Esophagus squamous epithelium (tissue), 5 donors: ENCODE measurements at regions not wholly inside any gene's neighbourhood (a gene's known extent, or its start where the extent isn't known, plus 50 kb on each side); places are given as distances from the start of the nearest gene placed in this dataset.

Source experiments
- DNase-seq: peaks from one replicate; lab custom pipeline; 2025; lab: John Stamatoyannopoulos, UW
- H3K27ac ChIP-seq, 4 donors: fragments of 200-600 bp; sonication (generic); one replicate each; pipeline ENCODE4 v1.5.1; 2016 to 2019; ENCODE audit warnings: mild to moderate bottlenecking in 1 of 4
- H3K27me3 ChIP-seq, 4 donors: fragments of 200-600 bp; sonication (generic); 1 replicate in 3 of 4; 2 replicates in 1 of 4; pipeline versions ENCODE4 v1.5.1 to v1.6.0; 2017 to 2021; ENCODE audit warnings: antibody characterized with exemption in 1 of 4
- H3K36me3 ChIP-seq, 3 donors: fragments of 200-600 bp; sonication (generic); one replicate each; pipeline ENCODE4 v1.5.1; 2016 to 2019
- H3K4me1 ChIP-seq, 3 donors: fragments of 200-600 bp; sonication (generic); one replicate each; pipeline ENCODE4 v1.5.1; 2017 to 2019
- H3K4me3 ChIP-seq, 4 donors: fragments of 200-600 bp; sonication (generic); 1 replicate in 3 of 4; 2 replicates in 1 of 4; pipeline ENCODE4 v1.5.1; 2016 to 2019; ENCODE audit warnings: mild to moderate bottlenecking in 2 of 4, moderate library complexity in 1 of 4
- H3K9me3 ChIP-seq, 3 donors: fragments of 200-600 bp; sonication (generic); one replicate each; pipeline ENCODE4 v1.5.1; 2016 to 2019
- CTCF ChIP-seq, 6 experiments: fragments of 450-650 bp in 4 of 6; fragments of 200-600 bp in 2 of 6; sonication (generic) in 2 of 6; IDR thresholded peaks; one replicate each; pipeline ENCODE4 v1.5.1; 2016 to 2019; ENCODE audit warnings: antibody characterized with exemption in 6 of 6, mild to moderate bottlenecking in 4 of 6, moderate library complexity in 4 of 6
- POLR2A ChIP-seq, 4 donors: fragments of 450-650 bp; IDR thresholded peaks; one replicate each; pipeline ENCODE4 v1.6.1; 2017; ENCODE audit warnings: antibody characterized with exemption in 4 of 4, mild to moderate bottlenecking in 4 of 4, moderate library complexity in 3 of 4
- WGBS, 2 donors: methylation state at CpG; one replicate each; pipeline ENCODE4 v1.1.5; 2018; 5-methylcytosine and 5-hydroxymethylcytosine counted together
- intact Hi-C: fragments of 100-400 bp; cut with DNase I; formaldehyde crosslinking; loops from one replicate; pipeline ENCODE4 v1.15.0; 2022
- donor health status: DM: yes; HTN: yes; CAD: no.

- intact Hi-C loops = no loop called here
- Histone ChIP-seq H3K9me3 (no peaks in the 10 kb centered on the region), H3K27me3 (no peaks in the 10 kb centered on the region), H3K36me3 (no peaks in the 10 kb centered on the region), H3K27ac (no peak overlapping the region), H3K4me1 (no peaks in the 10 kb centered on the region), H3K4me3 (no peak overlapping the region)
- no peak for DNase-seq
- TF ChIP-seq POLR2A (IDR thresholded peaks at IDR 0.05) = no peak
- no peak for TF ChIP-seq CTCF (IDR thresholded peaks at IDR 0.05)
- WGBS, 2 donors = 42 to 46% methylated on average over 2 of the region's 2 CpGs
Observed at GRCh38 chr1:221347706-221348105, 394.2 kb downstream of the DUSP10 start.

GRCh38 chr1:221350091-221350490 is 391.8 kb downstream of the DUSP10 start:
- Histone ChIP-seq H3K36me3 (no peaks in the 10 kb centered on the region), H3K27me3 (no peaks in the 10 kb centered on the region), H3K27ac (no peak overlapping the region), H3K9me3 (no peaks in the 10 kb centered on the region), H3K4me1 (no peaks in the 10 kb centered on the region), H3K4me3 (no peak overlapping the region)
- no peak for TF ChIP-seq CTCF (IDR thresholded peaks at IDR 0.05)
- no peak for DNase-seq
- WGBS, 2 donors = 80 to 96% methylated on average over 1 of the region's 1 CpG
- intact Hi-C loops = no loop called here

- Histone ChIP-seq H3K36me3 (no peaks in the 10 kb centered on the region), H3K4me1 (no peaks in the 10 kb centered on the region), H3K27me3 (no peaks in the 10 kb centered on the region), H3K27ac (no peak overlapping the region), H3K9me3 (no peaks in the 10 kb centered on the region), H3K4me3 (no peak overlapping the region)
- DNase-seq = no peak
- TF ChIP-seq CTCF (IDR thresholded peaks at IDR 0.05) (no peak), POLR2A (IDR thresholded peaks at IDR 0.05) (no peak)
- 89 to 91% methylated on average over 1 of the region's 1 CpG for WGBS, 2 donors
- intact Hi-C loops = no loop called here
Observed at GRCh38 chr1:221356693-221357092, 385.2 kb downstream of the DUSP10 start.

GRCh38 chr1:221363039-221363438 is 378.9 kb downstream of the DUSP10 start:
- no peak for DNase-seq
- no peaks in the 10 kb centered on the region for H3K9me3 ChIP-seq
- H3K4me3 ChIP-seq = no peak overlapping the region
- H3K36me3 ChIP-seq = no peaks in the 10 kb centered on the region
- WGBS, 2 donors = 54 to 55% methylated on average over 2 of the region's 2 CpGs
- TF ChIP-seq CTCF (IDR thresholded peaks at IDR 0.05) (no peak), POLR2A (IDR thresholded peaks at IDR 0.05) (no peak)
- intact Hi-C loops = no loop called here
- H3K27ac ChIP-seq = no peak overlapping the region
- no peaks in the 10 kb centered on the region for H3K4me1 ChIP-seq
- H3K27me3 ChIP-seq = no peaks in the 10 kb centered on the region

GRCh38 chr1:221366495-221367110 is 375.3 kb downstream of the DUSP10 start:
- intact Hi-C loops = no loop called here
- no peaks in the 10 kb centered on the region for H3K36me3 ChIP-seq
- no peaks in the 10 kb centered on the region for H3K9me3 ChIP-seq
- H3K27ac ChIP-seq = no peak overlapping the region
- TF ChIP-seq POLR2A (IDR thresholded peaks at IDR 0.05) = no peak
- no peak for TF ChIP-seq CTCF (IDR thresholded peaks at IDR 0.05)
- H3K4me1 ChIP-seq = no peaks in the 10 kb centered on the region
- no peak for DNase-seq
- no peak overlapping the region for H3K4me3 ChIP-seq
- 58 to 65% methylated on average over 2 to 3 of the region's 3 CpGs for WGBS, 2 donors
- H3K27me3 ChIP-seq = no peaks in the 10 kb centered on the region
